Neural progenitor cell (in vitro differentiated cells): ENCODE measurements at regions not wholly inside any gene's neighbourhood (a gene's known extent, or its start where the extent isn't known, plus 50 kb on each side); places are given as distances from the start of the nearest gene placed in this dataset.
"Not testable (repeated sequence)": the region's sequence is repeated elsewhere in the genome, so short reads cannot be mapped to it uniquely, and the experiment has no call there.

Experiments
- DNase-seq: peaks from one replicate; pipeline ENCODE4 v3.0.0-alpha.2; 2016; ENCODE audit warnings: low spot score
- H2AFZ ChIP-seq: fragments of 200-600 bp; sonication (generic); replicated peaks from 2 replicates; pipeline ENCODE4 v1.6.1; 2016; ENCODE audit warnings: antibody characterized with exemption
- H3F3A ChIP-seq: fragments of 200-600 bp; sonication (generic); 2 replicates; pipeline ENCODE4 v1.6.1; 2016; ENCODE audit warnings: antibody characterized with exemption, low read depth
- H3K27ac ChIP-seq: fragments of 200-600 bp; sonication (generic); 2 replicates; pipeline ENCODE4 v1.5.1; 2016; ENCODE audit warnings: mild to moderate bottlenecking
- H3K27me3 ChIP-seq: fragments of 200-600 bp; sonication (generic); 2 replicates; pipeline ENCODE4 v1.6.1; 2016; ENCODE audit warnings: mild to moderate bottlenecking, moderate library complexity
- H3K36me3 ChIP-seq: fragments of 200-600 bp; sonication (generic); 2 replicates; pipeline ENCODE4 v1.5.1; 2016
- H3K4me1 ChIP-seq: fragments of 200-600 bp; sonication (generic); 2 replicates; pipeline ENCODE4 v1.6.1; 2016; ENCODE audit warnings: mixed run types
- H3K4me2 ChIP-seq: fragments of 200-600 bp; sonication (generic); 2 replicates; pipeline ENCODE4 v1.6.1; 2016
- H3K4me3 ChIP-seq: fragments of 200-600 bp; sonication (generic); 2 replicates; pipeline ENCODE4 v1.5.1; 2016
- H3K79me2 ChIP-seq: fragments of 200-600 bp; sonication (generic); 2 replicates; pipeline ENCODE4 v1.6.1; 2016; ENCODE audit warnings: low read depth
- H3K9ac ChIP-seq: fragments of 200-600 bp; sonication (generic); 2 replicates; pipeline ENCODE4 v1.6.1; 2016
- H3K9me3 ChIP-seq: fragments of 200-600 bp; sonication (generic); 2 replicates; pipeline ENCODE4 v1.5.1; 2016; ENCODE audit warnings: low read depth
- H4K20me1 ChIP-seq: fragments of 200-600 bp; sonication (generic); 2 replicates; pipeline ENCODE4 v1.6.1; 2016; ENCODE audit warnings: low read depth
- H3K27ac Mint-ChIP-seq: 3 replicates; pipeline ENCODE4 v1.8.0; 2021; ENCODE audit warnings: mixed read lengths
- H3K27me3 Mint-ChIP-seq: 2 replicates; pipeline ENCODE4 v1.8.0; 2022; ENCODE audit warnings: low read depth, mild to moderate bottlenecking, inconsistent platforms, moderate library complexity, mixed read lengths; ENCODE audit not compliant: insufficient read depth
- H3K36me3 Mint-ChIP-seq: 3 replicates; pipeline ENCODE4 v1.8.0; 2021; ENCODE audit warnings: mixed read lengths
- H3K4me1 Mint-ChIP-seq: 3 replicates; pipeline ENCODE4 v1.8.0; 2021; ENCODE audit warnings: mixed read lengths
- H3K4me3 Mint-ChIP-seq: 3 replicates; pipeline ENCODE4 v1.8.0; 2021; ENCODE audit warnings: mild to moderate bottlenecking, moderate library complexity, mixed read lengths
- H3K9me3 Mint-ChIP-seq: 3 replicates; pipeline ENCODE4 v1.8.0; 2020; ENCODE audit warnings: mixed read lengths
- CTCF ChIP-seq: fragments of 200-600 bp; sonication (generic); IDR thresholded peaks from 2 replicates; pipeline ENCODE4 v1.5.1; 2017; ENCODE audit warnings: antibody characterized with exemption, mild to moderate bottlenecking
- EZH2 ChIP-seq: fragments of 200-600 bp; sonication (generic); IDR thresholded peaks from 2 replicates; pipeline ENCODE4 v1.6.1; 2017; ENCODE audit warnings: antibody characterized with exemption, mild to moderate bottlenecking, moderate library complexity
- EZH2phosphoT487 ChIP-seq: fragments of 200-600 bp; sonication (generic); IDR thresholded peaks from 2 replicates; pipeline ENCODE4 v1.6.1; 2017; ENCODE audit warnings: antibody characterized with exemption

- H3K36me3 Mint-ChIP-seq, result no peaks in the 10 kb centered on the region
- no peaks in the 10 kb centered on the region for H3K9me3 ChIP-seq
- H3K36me3 ChIP-seq, result no peaks in the 10 kb centered on the region
- no peaks in the 10 kb centered on the region for H3F3A ChIP-seq
- H3K79me2 ChIP-seq, result no peaks in the 10 kb centered on the region
- no peaks in the 10 kb centered on the region for H3K27me3 Mint-ChIP-seq
- no peak overlapping the region for H3K27ac ChIP-seq
- H3K9me3 Mint-ChIP-seq, result no peaks in the 10 kb centered on the region
- no peak overlapping the region for H3K9ac ChIP-seq
- no peaks in the 10 kb centered on the region for H3K4me1 ChIP-seq
- H3K4me3 Mint-ChIP-seq, result no peak overlapping the region
- H3K4me2 ChIP-seq, result no peak overlapping the region
- no peak overlapping the region for H2AFZ ChIP-seq
- TF ChIP-seq EZH2phosphoT487 (no peak), EZH2 (no peak), CTCF (no peak)
- peaks cover 3% of the 10 kb centered on the region for H3K4me1 Mint-ChIP-seq
- H3K27ac Mint-ChIP-seq, result no peak overlapping the region
- H4K20me1 ChIP-seq, result no peaks in the 10 kb centered on the region
- DNase-seq, result no peak
- H3K27me3 ChIP-seq, result no peaks in the 10 kb centered on the region
- H3K4me3 ChIP-seq, result no peak overlapping the region
Observed at GRCh38 chr12:73841963-73842362, 695.7 kb upstream of the ATXN7L3B start.

- H3K27ac ChIP-seq, result no peak overlapping the region
Observed at GRCh38 chr12:73863546-73863945, 674.1 kb upstream of the ATXN7L3B start.

GRCh38 chr12:73867147-73867546, 670.5 kb upstream of the ATXN7L3B start:
- H3K36me3 Mint-ChIP-seq, result no peaks in the 10 kb centered on the region
- Histone ChIP-seq H3K4me2 (no peak overlapping the region), H2AFZ (no peak overlapping the region), H3K27ac (no peak overlapping the region), H3K4me1 (no peaks in the 10 kb centered on the region), H3K36me3 (no peaks in the 10 kb centered on the region), H3F3A (no peaks in the 10 kb centered on the region), H3K9ac (no peak overlapping the region), H3K79me2 (no peaks in the 10 kb centered on the region), H3K27me3 (no peaks in the 10 kb centered on the region), H4K20me1 (no peaks in the 10 kb centered on the region), H3K9me3 (no peaks in the 10 kb centered on the region), H3K4me3 (no peak overlapping the region)
- no peaks in the 10 kb centered on the region for H3K27me3 Mint-ChIP-seq
- no peaks in the 10 kb centered on the region for H3K9me3 Mint-ChIP-seq
- TF ChIP-seq CTCF (no peak), EZH2phosphoT487 (no peak), EZH2 (no peak)
- H3K27ac Mint-ChIP-seq, result no peak overlapping the region
- H3K4me1 Mint-ChIP-seq, result peaks cover 5% of the 10 kb centered on the region
- no peak for DNase-seq
- H3K4me3 Mint-ChIP-seq, result no peak overlapping the region

More at GRCh38 chr12:73863546-73863945, 674.1 kb upstream of the ATXN7L3B start:
- no peaks in the 10 kb centered on the region for H3F3A ChIP-seq
- H3K4me1 Mint-ChIP-seq, result no peaks in the 10 kb centered on the region
- H3K4me3 Mint-ChIP-seq, result no peak overlapping the region
- H3K36me3 ChIP-seq, result no peaks in the 10 kb centered on the region
- TF ChIP-seq EZH2 (no peak), EZH2phosphoT487 (no peak), CTCF (no peak)
- no peaks in the 10 kb centered on the region for H3K36me3 Mint-ChIP-seq
- no peak for DNase-seq
- no peak overlapping the region for H3K27ac Mint-ChIP-seq
- H3K9me3 Mint-ChIP-seq, result no peaks in the 10 kb centered on the region
- H3K79me2 ChIP-seq, result no peaks in the 10 kb centered on the region
- H3K27me3 ChIP-seq, result no peaks in the 10 kb centered on the region
- H3K4me1 ChIP-seq, result no peaks in the 10 kb centered on the region
- no peak overlapping the region for H3K4me3 ChIP-seq
- no peak overlapping the region for H2AFZ ChIP-seq
- H3K4me2 ChIP-seq, result no peak overlapping the region
- no peaks in the 10 kb centered on the region for H4K20me1 ChIP-seq
- no peaks in the 10 kb centered on the region for H3K9me3 ChIP-seq
- H3K9ac ChIP-seq, result no peak overlapping the region
- peaks cover 4% of the 10 kb centered on the region for H3K27me3 Mint-ChIP-seq

GRCh38 chr12:73877291-73877690, 660.3 kb upstream of the ATXN7L3B start:
- H3K79me2 ChIP-seq, H3K4me2 ChIP-seq, H3K27me3 ChIP-seq, H3K9me3 ChIP-seq, H3K4me1 ChIP-seq, H3K27ac ChIP-seq, H3K36me3 ChIP-seq, H3K9me3 Mint-ChIP-seq, H3K27ac Mint-ChIP-seq, H3K4me3 Mint-ChIP-seq, H3K4me1 Mint-ChIP-seq, H3K36me3 Mint-ChIP-seq, DNase-seq, H3K4me3 ChIP-seq, H3K9ac ChIP-seq, H3K27me3 Mint-ChIP-seq, H3F3A ChIP-seq, H2AFZ ChIP-seq, H4K20me1 ChIP-seq: not testable (repeated sequence)
